ENCODE measurements at regions not wholly inside any gene's neighbourhood (a gene's known extent, or its start where the extent isn't known, plus 50 kb on each side); places are given as distances from the start of the nearest gene placed in this dataset.

DNA sequence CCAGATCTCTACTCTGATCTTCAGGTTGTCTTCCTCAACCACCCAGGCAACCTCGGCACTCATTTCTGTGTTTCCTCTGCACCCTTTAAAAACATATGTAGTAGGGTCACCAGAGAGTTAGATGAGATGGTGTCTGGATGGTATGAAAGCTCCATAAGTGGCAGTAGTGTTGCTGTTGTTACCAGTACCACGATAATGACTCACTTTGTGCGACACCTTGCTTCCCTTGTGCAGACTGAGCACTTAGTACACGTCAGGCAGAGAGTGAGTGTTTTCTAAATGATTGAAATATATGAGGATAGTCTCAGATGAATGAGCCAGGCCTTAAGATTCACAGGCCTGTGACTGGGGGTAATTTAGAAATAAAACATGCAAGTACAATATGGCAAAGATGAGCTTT, 188.7 kb downstream of the MAF start:
- peaks cover 9% of the 10 kb centered on the region for H3K27me3 Mint-ChIP-seq (ENCODE audit: low read depth)
- no peaks in the 10 kb centered on the region for H3K36me3 Mint-ChIP-seq (ENCODE audit: low read depth)
- no peak overlapping the region for H3K4me3 Mint-ChIP-seq
- no peak for DNase-seq (ENCODE audit: low read depth, low spot score)
- H3K27ac Mint-ChIP-seq (ENCODE audit: unreplicated experiment): no peak overlapping the region
- H3K4me1 Mint-ChIP-seq: peaks cover 8% of the 10 kb centered on the region
- H3K9me3 Mint-ChIP-seq: no peaks in the 10 kb centered on the region
- TF ChIP-seq, protein P1, sequence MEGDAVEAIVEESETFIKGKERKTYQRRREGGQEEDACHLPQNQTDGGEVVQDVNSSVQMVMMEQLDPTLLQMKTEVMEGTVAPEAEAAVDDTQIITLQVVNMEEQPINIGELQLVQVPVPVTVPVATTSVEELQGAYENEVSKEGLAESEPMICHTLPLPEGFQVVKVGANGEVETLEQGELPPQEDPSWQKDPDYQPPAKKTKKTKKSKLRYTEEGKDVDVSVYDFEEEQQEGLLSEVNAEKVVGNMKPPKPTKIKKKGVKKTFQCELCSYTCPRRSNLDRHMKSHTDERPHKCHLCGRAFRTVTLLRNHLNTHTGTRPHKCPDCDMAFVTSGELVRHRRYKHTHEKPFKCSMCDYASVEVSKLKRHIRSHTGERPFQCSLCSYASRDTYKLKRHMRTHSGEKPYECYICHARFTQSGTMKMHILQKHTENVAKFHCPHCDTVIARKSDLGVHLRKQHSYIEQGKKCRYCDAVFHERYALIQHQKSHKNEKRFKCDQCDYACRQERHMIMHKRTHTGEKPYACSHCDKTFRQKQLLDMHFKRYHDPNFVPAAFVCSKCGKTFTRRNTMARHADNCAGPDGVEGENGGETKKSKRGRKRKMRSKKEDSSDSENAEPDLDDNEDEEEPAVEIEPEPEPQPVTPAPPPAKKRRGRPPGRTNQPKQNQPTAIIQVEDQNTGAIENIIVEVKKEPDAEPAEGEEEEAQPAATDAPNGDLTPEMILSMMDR (conservative IDR thresholded peaks at IDR 0.05): no peak

DNA sequence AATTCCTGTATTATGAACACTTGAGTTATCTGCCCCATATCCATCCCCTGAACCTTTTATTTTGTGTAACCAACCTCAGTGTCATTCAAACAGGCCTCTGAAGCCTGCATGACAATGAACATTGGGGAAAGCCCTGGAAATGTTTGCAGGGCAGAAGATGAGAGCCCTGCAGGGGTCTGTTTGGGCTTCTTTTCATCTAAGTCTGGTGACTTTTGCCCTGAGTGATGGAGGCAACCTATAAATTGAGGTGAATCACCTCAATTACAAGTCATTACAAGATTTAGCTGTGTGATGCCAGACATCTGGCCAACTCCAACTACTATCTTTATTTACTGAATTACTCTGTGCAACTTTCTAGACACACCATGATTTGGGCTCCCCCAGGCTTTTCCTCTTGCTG, 189.2 kb downstream of the MAF start:
- TF ChIP-seq, protein P1 (conservative IDR thresholded peaks at IDR 0.05): no peak
- Mint-ChIP-seq H3K36me3 (ENCODE audit: low read depth) (no peaks in the 10 kb centered on the region), H3K27ac (ENCODE audit: unreplicated experiment) (no peak overlapping the region), H3K4me3 (no peak overlapping the region), H3K4me1 (peaks cover 4% of the 10 kb centered on the region), H3K9me3 (no peaks in the 10 kb centered on the region), H3K27me3 (ENCODE audit: low read depth) (peaks cover 9% of the 10 kb centered on the region)
- no peak for DNase-seq (ENCODE audit: low read depth, low spot score)

DNA sequence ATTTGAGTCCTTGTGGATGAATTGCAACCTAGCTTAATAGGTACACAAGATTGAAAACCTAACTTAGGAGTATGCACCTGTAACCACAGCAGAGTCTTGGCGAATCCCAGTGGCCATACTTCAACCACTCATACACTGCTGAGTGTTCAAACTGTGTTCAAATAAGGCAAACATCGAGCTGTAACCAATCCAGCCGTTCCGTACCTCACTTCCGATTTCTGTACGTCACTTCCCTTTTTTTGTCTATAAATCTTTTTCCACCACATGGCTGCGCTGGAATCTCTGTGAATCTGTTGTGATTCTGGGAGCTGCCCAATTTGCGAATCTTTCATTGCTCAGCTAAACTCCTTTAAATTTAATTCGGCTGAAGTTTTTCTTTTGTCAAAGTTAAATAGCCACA, 190.6 kb downstream of the MAF start:
- DNase-seq (ENCODE audit: low read depth, low spot score): no peak
- no peaks in the 10 kb centered on the region for H3K36me3 Mint-ChIP-seq (ENCODE audit: low read depth)
- H3K27ac Mint-ChIP-seq (ENCODE audit: unreplicated experiment): no peak overlapping the region
- no peak overlapping the region for H3K4me3 Mint-ChIP-seq
- H3K4me1 Mint-ChIP-seq: peaks cover 4% of the 10 kb centered on the region
- H3K27me3 Mint-ChIP-seq (ENCODE audit: low read depth): peaks cover 9% of the 10 kb centered on the region
- TF ChIP-seq, protein P1 (conservative IDR thresholded peaks at IDR 0.05): no peak
- no peaks in the 10 kb centered on the region for H3K9me3 Mint-ChIP-seq

DNA sequence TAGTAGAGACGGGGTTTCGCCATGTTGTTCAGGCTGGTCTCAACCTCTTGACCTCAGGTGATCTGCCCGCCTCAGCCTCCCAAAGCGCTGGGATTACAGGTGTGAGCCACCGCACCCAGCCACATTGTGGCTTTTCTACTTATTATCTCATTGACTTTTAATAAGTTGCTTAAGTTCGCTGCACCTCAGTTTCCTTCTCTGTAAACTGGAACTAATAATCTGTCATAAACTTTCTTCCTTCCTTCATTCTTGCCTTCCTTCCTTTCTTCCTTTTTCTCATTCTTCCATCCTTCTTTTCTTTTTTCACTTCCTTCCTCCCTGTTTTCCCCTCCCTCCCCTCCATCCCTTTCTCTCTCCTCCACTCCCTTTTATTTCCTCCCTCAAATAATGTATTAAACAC, 192.2 kb downstream of the MAF start:
- H3K27ac Mint-ChIP-seq (ENCODE audit: unreplicated experiment): no peak overlapping the region
- TF ChIP-seq, protein P1 (conservative IDR thresholded peaks at IDR 0.05): no peak
- H3K9me3 Mint-ChIP-seq: no peaks in the 10 kb centered on the region
- no peak for DNase-seq (ENCODE audit: low read depth, low spot score)
- no peak overlapping the region for H3K4me3 Mint-ChIP-seq
- peaks cover 6% of the 10 kb centered on the region for H3K27me3 Mint-ChIP-seq (ENCODE audit: low read depth)
- H3K4me1 Mint-ChIP-seq: peaks cover 4% of the 10 kb centered on the region
- H3K36me3 Mint-ChIP-seq (ENCODE audit: low read depth): no peaks in the 10 kb centered on the region

DNA sequence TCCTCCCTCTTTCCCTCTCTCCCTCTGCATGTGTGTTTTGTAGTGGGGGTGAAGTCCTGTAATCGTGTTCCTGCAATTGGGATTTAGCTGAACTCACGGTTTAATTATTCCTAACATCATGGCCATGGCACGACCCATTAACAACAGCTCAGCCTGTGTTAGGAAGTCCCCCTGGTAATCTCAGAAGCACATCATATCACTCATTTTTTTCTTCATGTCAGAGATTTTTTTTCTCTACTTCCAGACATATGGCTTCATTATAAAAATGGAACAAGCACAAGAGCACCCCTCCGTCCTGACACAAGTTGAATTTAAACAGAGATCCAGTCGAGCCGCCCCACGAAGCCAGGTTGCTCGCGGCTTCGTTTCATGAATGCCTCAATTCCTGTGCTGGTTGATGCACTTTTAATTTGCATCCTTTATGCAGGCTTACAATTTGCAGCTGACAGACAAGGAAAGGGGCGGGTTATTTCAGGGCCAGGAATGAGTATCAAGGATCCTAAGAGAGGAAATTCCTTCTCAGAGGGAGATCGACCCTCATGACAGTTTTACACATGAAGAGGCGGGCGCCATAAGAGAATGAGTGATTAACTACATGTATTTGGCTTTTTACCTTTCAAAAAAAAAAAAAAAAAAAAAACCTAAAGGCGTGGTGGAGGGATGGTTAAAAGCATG, 192.9 kb downstream of the MAF start:
- H3K9me3 Mint-ChIP-seq: no peaks in the 10 kb centered on the region
- peaks cover 4% of the 10 kb centered on the region for H3K4me1 Mint-ChIP-seq
- H3K36me3 Mint-ChIP-seq (ENCODE audit: low read depth): no peaks in the 10 kb centered on the region
- TF ChIP-seq, protein P1 (conservative IDR thresholded peaks at IDR 0.05): no peak
- H3K4me3 Mint-ChIP-seq: no peak overlapping the region
- no peak for DNase-seq (ENCODE audit: low read depth, low spot score)
- H3K27me3 Mint-ChIP-seq (ENCODE audit: low read depth): peaks cover 6% of the 10 kb centered on the region
- H3K27ac Mint-ChIP-seq (ENCODE audit: unreplicated experiment): no peak overlapping the region
